IMR-90 (cell line): ENCODE measurements at regions not wholly inside any gene's neighbourhood (a gene's known extent, or its start where the extent isn't known, plus 50 kb on each side); places are given as distances from the start of the nearest gene placed in this dataset.

Experiments
- ATAC-seq: fragments of 200-7000 bp; cut with Tn5 transposase; 2 replicates; pipeline ENCODE4 v1.9.1; 2020; ENCODE audit warnings: low read depth, mild to moderate bottlenecking, moderate library complexity
- BruUV-seq: library from RNA; stranded (reverse); fragments of 400-500 nt; replicated peaks from 2 replicates; lab custom pipeline; 2021; lab: Mats Ljungman, UMichigan
- CTCF ChIA-PET: fragments of 300-600 bp; formaldehyde crosslinking; extraction: SDS; loops from one replicate; lab custom pipeline; 2021; ENCODE audit warnings: antibody characterized with exemption; lab: Yijun Ruan, JAX
- POLR2A ChIA-PET: fragments of 300-600 bp; sonication (Branson Sonifier 250); formaldehyde crosslinking; loops from one replicate; lab custom pipeline; 2022; ENCODE audit warnings: antibody characterized with exemption; ENCODE audit not compliant: unreplicated experiment; lab: Charles Lee
- DNase-seq: peaks from one replicate; pipeline ENCODE4 v3.0.0; 2013
- H2AFZ ChIP-seq: replicated peaks from 2 replicates; pipeline ENCODE3; 2013; ENCODE audit warnings: low read length, mild to moderate bottlenecking; ENCODE audit not compliant: poor library complexity
- H2AK5ac ChIP-seq: 2 replicates; pipeline ENCODE4 v1.6.1; 2013; ENCODE audit warnings: low read depth, low read length, inconsistent platforms
- H2AK9ac ChIP-seq: replicated peaks from 2 replicates; pipeline ENCODE3; 2013; ENCODE audit warnings: mild to moderate bottlenecking, low read depth, low read length, moderate library complexity; ENCODE audit not compliant: poor library complexity
- H2BK120ac ChIP-seq: 2 replicates; pipeline ENCODE4 v1.6.1; 2013; ENCODE audit warnings: low read depth, low read length, inconsistent platforms
- H2BK15ac ChIP-seq: 3 replicates; pipeline ENCODE4 v1.6.1; 2013; ENCODE audit warnings: low read depth, low read length, inconsistent platforms
- H2BK20ac ChIP-seq: 2 replicates; pipeline ENCODE4 v1.6.1; 2013; ENCODE audit warnings: low read depth, mild to moderate bottlenecking, inconsistent platforms, low read length, moderate library complexity
- H2BK5ac ChIP-seq: 2 replicates; pipeline ENCODE4 v1.6.1; 2013; ENCODE audit warnings: mild to moderate bottlenecking, low read depth, low read length, inconsistent platforms; ENCODE audit not compliant: poor library complexity, severe bottlenecking
- H3K14ac ChIP-seq: replicated peaks from 2 replicates; pipeline ENCODE4 v1.6.1; 2013; ENCODE audit warnings: low read depth, low read length, inconsistent platforms
- H3K18ac ChIP-seq: 2 replicates; pipeline ENCODE4 v1.6.1; 2013; ENCODE audit warnings: low read depth, low read length, control low read depth
- H3K23ac ChIP-seq: 2 replicates; pipeline ENCODE4 v1.6.1; 2013; ENCODE audit warnings: low read depth, low read length, inconsistent platforms
- H3K27ac ChIP-seq: 2 replicates; pipeline ENCODE4 v1.5.1; 2013; ENCODE audit warnings: mild to moderate bottlenecking, control low read depth, low read length; ENCODE audit not compliant: insufficient read depth
- H3K27me3 ChIP-seq: 2 replicates; pipeline ENCODE4 v1.6.1; 2013; ENCODE audit warnings: low read length; ENCODE audit not compliant: control insufficient read depth, insufficient read depth
- H3K36me3 ChIP-seq: 2 replicates; pipeline ENCODE4 v1.6.1; 2013; ENCODE audit warnings: low read length, mixed read lengths; ENCODE audit not compliant: control insufficient read depth, insufficient read depth
- H3K4ac ChIP-seq: 2 replicates; pipeline ENCODE4 v1.6.1; 2013; ENCODE audit warnings: low read depth, low read length, inconsistent platforms
- H3K4me1 ChIP-seq: 2 replicates; pipeline ENCODE4 v1.6.1; 2013; ENCODE audit warnings: low read length, mixed read lengths; ENCODE audit not compliant: control insufficient read depth, insufficient read depth
- H3K4me2 ChIP-seq: 2 replicates; pipeline ENCODE4 v1.6.1; 2013; ENCODE audit warnings: low read depth, mild to moderate bottlenecking, control low read depth, low read length, moderate library complexity
- H3K4me3 ChIP-seq: 2 replicates; pipeline ENCODE4 v1.5.1; 2013; ENCODE audit warnings: low read depth, mild to moderate bottlenecking, control low read depth, low read length, moderate library complexity; ENCODE audit not compliant: insufficient read depth
- H3K56ac ChIP-seq: 2 replicates; pipeline ENCODE4 v1.6.1; 2013; ENCODE audit warnings: low read length, inconsistent platforms; ENCODE audit not compliant: insufficient read depth; ENCODE audit errors: extremely low read depth
- H3K79me1 ChIP-seq, 2 experiments: 2 replicates each; pipeline ENCODE4 v1.6.1; 2013; ENCODE audit warnings: low read length in 2 of 2, inconsistent platforms in 1 of 2, low read depth in 1 of 2
- H3K9ac ChIP-seq: 2 replicates; pipeline ENCODE4 v1.6.1; 2013; ENCODE audit warnings: low read depth, low read length, control low read depth
- H3K9me1 ChIP-seq: 2 replicates; pipeline ENCODE4 v1.6.1; 2013; ENCODE audit warnings: low read length, inconsistent platforms; ENCODE audit not compliant: insufficient read depth
- H3K9me3 ChIP-seq: 2 replicates; pipeline ENCODE4 v1.6.1; 2013; ENCODE audit warnings: low read length; ENCODE audit not compliant: control insufficient read depth, insufficient read depth
- H4K20me1 ChIP-seq: 2 replicates; pipeline ENCODE4 v1.6.1; 2013; ENCODE audit warnings: low read length, inconsistent platforms; ENCODE audit not compliant: insufficient read depth
- H4K5ac ChIP-seq: 2 replicates; pipeline ENCODE4 v1.6.1; 2013; ENCODE audit warnings: mild to moderate bottlenecking, low read depth, low read length, control low read depth
- H4K8ac ChIP-seq, 2 experiments: 2 replicates each; pipeline ENCODE4 v1.6.1; 2013; ENCODE audit warnings: low read depth in 2 of 2, low read length in 2 of 2, control low read depth in 1 of 2, inconsistent platforms in 1 of 2
- H4K91ac ChIP-seq: 2 replicates; pipeline ENCODE4 v1.6.1; 2013; ENCODE audit warnings: low read depth, low read length, inconsistent platforms; ENCODE audit not compliant: insufficient read depth
- NFE2L2 ChIP-seq: fragments of 150-350 bp; IDR thresholded peaks from 2 replicates; pipeline ENCODE4 v1.6.1; 2016; ENCODE audit warnings: low read depth, mild to moderate bottlenecking, low read length
- WGBS, 2 experiments: methylation state at CpG; one replicate each; pipeline versions ENCODE4 v1.1.5 to v1.1.7; 2013; ENCODE audit warnings: missing lambda C conversion rate in 2 of 2; ENCODE audit not compliant: insufficient read length in 1 of 2; ENCODE audit errors: extremely low coverage in 2 of 2; 5-methylcytosine and 5-hydroxymethylcytosine counted together
- dilution Hi-C: fragments of 300-500 bp; cut with HindIII; formaldehyde crosslinking; loops from one replicate; pipeline ENCODE4 v1.14.3; 2018; ENCODE audit warnings: low sequenced_read_pairs; ENCODE audit not compliant: unreplicated experiment
- in situ Hi-C: fragments of 300-500 bp; cut with MboI; formaldehyde crosslinking; loops from 3 replicates; pipeline ENCODE4 v1.14.3; 2019; ENCODE audit warnings: low sequenced_read_pairs, inconsistent platforms, mixed read lengths
- intact Hi-C: fragments of 100-400 bp; cut with micrococcal nuclease; formaldehyde crosslinking; loops from 2 replicates; pipeline ENCODE4 v1.10.0; 2022

DNA sequence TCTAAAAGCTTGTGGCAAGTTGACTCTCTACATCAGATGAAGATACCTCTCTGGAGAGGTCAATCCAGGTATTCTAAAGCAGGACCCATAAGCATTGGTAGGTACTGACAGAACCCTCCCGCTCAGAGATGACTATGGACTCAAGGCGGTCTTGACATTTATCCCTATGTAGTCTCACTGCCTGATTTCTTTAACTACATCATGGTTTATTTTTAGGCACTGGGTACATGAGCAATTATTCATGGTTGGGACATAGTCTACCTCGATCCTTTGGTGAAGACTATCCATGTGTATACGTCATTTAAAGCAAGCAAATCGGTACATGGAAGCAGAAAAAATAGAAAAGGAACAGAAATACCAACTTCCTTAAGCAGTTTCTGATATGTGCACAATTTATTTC, 136.2 kb upstream of the TAB2 start:
- Histone ChIP-seq H3K4ac (no peak overlapping the region), H3K4me2 (no peak overlapping the region), H3K79me1 (no peaks in the 10 kb centered on the region), H3K4me3 (no peak overlapping the region), H2BK120ac (no peak overlapping the region), H2BK20ac (no peak overlapping the region), H3K27ac (no peak overlapping the region), H4K8ac (no peak overlapping the region), H3K9me3 (peaks cover 1% of the 10 kb centered on the region; the same call in 1 of the 2 replicates), H3K14ac (no peak overlapping the region), H4K5ac (no peak overlapping the region), H2BK15ac (no peak overlapping the region), H4K91ac (no peak overlapping the region), H3K4me1 (no peaks in the 10 kb centered on the region), H2AK9ac (no peak overlapping the region), H4K20me1 (no peaks in the 10 kb centered on the region), H3K18ac (no peak overlapping the region), H3K9ac (no peak overlapping the region), H3K23ac (no peak overlapping the region), H2AFZ (no peak overlapping the region), H2BK5ac (no peak overlapping the region), H3K36me3 (no peaks in the 10 kb centered on the region), H3K9me1 (no peaks in the 10 kb centered on the region), H2AK5ac (no peak overlapping the region), H3K56ac (no peak overlapping the region), H3K27me3 (peaks cover 5% of the 10 kb centered on the region)
- intact Hi-C loops: no loop called here
- no peak for TF ChIP-seq NFE2L2
- 60% methylated on average over 1 of the region's 5 CpGs; no CpG with 5 or more reads in 1 of the 2 experiments for WGBS, 2 experiments
- ChIA-PET POLR2A (no interaction called here), CTCF (no interaction called here)
- no TSS peak for BruUV-seq
- dilution Hi-C loops: no loop called here
- in situ Hi-C loops: no loop called here
- DNase-seq (no peak), ATAC-seq (no peak)
